ENCODE measurements at regions not wholly inside any gene's neighbourhood (a gene's known extent, or its start where the extent isn't known, plus 50 kb on each side); places are given as distances from the start of the nearest gene placed in this dataset.
A peak's percentile ranks its signal among the peaks of the same experiment; 100 is the strongest.
"Not testable (repeated sequence)": the region's sequence is repeated elsewhere in the genome, so short reads cannot be mapped to it uniquely, and the experiment has no call there.

DNA sequence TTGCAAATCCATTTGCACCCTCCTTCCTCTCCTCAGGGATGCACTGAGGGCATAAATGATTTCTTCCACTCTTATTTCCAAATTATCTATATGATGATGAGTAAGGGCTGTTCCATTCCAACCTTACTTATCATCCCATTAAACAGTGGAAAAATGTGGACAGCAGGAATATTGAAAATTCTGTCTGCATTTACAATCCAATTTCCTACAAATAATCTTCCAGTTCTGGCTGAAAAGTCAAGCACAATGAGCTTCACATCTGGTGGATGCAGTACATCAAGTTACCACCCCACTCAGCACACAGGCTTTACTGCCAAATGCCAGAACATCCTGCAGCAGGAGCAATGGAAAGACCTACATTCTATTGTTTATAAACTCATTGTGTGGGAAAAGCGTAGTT, 345.0 kb upstream of the STEAP1 start:
- no peak for DNase-seq (ENCODE audit: low read depth, low spot score)
- in situ Hi-C loops (cut with HindIII; ENCODE audit: low pct_unique_long_range_greater_than_20kb, low sequenced_read_pairs) = no loop called here

DNA sequence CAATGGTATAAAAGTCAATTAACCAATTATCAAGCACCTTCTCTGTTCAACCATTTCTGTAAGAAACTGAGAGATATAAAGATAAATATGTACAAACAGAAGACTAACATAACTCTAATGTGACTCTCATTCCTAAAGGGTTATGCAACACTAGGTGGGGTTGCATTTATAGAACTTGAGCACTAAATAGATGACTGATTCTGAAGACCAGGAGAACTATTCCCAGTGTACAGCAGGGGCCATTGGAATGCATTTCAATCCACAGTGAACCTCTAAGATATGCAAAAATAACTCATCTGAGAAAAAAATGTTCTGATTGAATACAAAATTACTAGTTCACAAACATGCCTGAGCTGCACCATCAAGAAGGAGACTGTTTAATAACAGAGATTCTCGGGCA, 341.2 kb upstream of the STEAP1 start:
- in situ Hi-C loops (cut with HindIII; ENCODE audit: low pct_unique_long_range_greater_than_20kb, low sequenced_read_pairs) = no loop called here
- no peak for DNase-seq (ENCODE audit: low read depth, low spot score)

GRCh38 chr7:89826121-89826520, 328.1 kb upstream of the STEAP1 start:
- DNase-seq (ENCODE audit: low read depth, low spot score) = no peak
- in situ Hi-C loops (cut with HindIII; ENCODE audit: low pct_unique_long_range_greater_than_20kb, low sequenced_read_pairs) = no loop called here

DNA sequence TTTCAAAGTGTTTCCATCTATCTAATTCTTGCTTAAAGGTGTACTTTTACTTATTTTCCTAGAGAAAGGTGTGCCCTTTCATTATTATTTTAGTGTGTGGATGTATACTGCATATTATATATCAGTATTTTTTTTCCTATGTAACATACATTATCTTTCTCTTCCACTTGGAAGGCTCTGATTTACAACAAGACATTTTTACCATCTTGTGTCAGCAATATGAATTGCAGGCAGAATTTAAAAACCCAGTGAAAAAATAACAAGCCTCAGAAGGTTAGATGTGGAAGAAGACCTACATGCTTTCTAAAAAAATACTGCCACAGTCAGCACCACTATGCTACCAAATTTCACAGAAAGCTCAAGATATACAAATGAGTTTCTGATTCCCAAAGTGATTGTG, 327.7 kb upstream of the STEAP1 start:
- no peak for DNase-seq (ENCODE audit: low read depth, low spot score)
- in situ Hi-C loops (cut with HindIII; ENCODE audit: low pct_unique_long_range_greater_than_20kb, low sequenced_read_pairs) = no loop called here

- no peak for DNase-seq (ENCODE audit: low read depth, low spot score)
- in situ Hi-C loops (cut with HindIII; ENCODE audit: low pct_unique_long_range_greater_than_20kb, low sequenced_read_pairs) = no loop called here
Measured at GRCh38 chr7:89837515-89837914, 316.8 kb upstream of the STEAP1 start.

- DNase-seq (ENCODE audit: low read depth, low spot score) = no peak
- in situ Hi-C loops (cut with HindIII; ENCODE audit: low pct_unique_long_range_greater_than_20kb, low sequenced_read_pairs) = no loop called here
Measured at GRCh38 chr7:89839329-89839728, 314.9 kb upstream of the STEAP1 start.

- no peak for DNase-seq (ENCODE audit: low read depth, low spot score)
- in situ Hi-C loops (cut with HindIII; ENCODE audit: low pct_unique_long_range_greater_than_20kb, low sequenced_read_pairs) = no loop called here
Measured at GRCh38 chr7:89845952-89846351, 308.3 kb upstream of the STEAP1 start.

DNA sequence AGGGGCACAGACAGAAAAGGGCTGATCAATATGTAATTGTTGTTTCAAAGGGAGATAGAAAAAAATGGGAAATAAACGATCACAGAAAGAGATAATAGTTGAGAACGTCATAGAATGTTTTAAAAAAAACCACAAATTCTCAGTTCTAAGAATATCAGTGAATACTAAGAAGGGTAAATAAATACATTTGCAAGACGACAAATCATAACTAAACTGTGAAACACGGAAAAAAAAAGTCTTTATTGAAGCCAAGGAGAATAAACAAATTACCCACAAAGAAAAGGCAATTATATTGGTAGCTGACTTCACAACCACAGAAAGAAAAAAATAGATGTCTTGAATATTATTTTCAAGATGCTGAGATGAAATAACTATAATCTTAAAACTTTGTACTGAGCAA, 305.2 kb upstream of the STEAP1 start:
- in situ Hi-C loops (cut with HindIII; ENCODE audit: low pct_unique_long_range_greater_than_20kb, low sequenced_read_pairs) = no loop called here
- no peak for DNase-seq (ENCODE audit: low read depth, low spot score)

- in situ Hi-C loops (cut with HindIII; ENCODE audit: low pct_unique_long_range_greater_than_20kb, low sequenced_read_pairs); DNase-seq (ENCODE audit: low read depth, low spot score): not testable (repeated sequence)
Measured at GRCh38 chr7:89857053-89857452, 297.2 kb upstream of the STEAP1 start.

GRCh38 chr7:89857767-89858166, 296.5 kb upstream of the STEAP1 start:
- DNase-seq (ENCODE audit: low read depth, low spot score) = no peak
- in situ Hi-C loops (cut with HindIII; ENCODE audit: low pct_unique_long_range_greater_than_20kb, low sequenced_read_pairs) = no loop called here

- in situ Hi-C loops (cut with HindIII; ENCODE audit: low pct_unique_long_range_greater_than_20kb, low sequenced_read_pairs) = no loop called here
- DNase-seq (ENCODE audit: low read depth, low spot score) = peak; percentile 25
Measured at GRCh38 chr7:89887489-89887888, 266.8 kb upstream of the STEAP1 start.

DNA sequence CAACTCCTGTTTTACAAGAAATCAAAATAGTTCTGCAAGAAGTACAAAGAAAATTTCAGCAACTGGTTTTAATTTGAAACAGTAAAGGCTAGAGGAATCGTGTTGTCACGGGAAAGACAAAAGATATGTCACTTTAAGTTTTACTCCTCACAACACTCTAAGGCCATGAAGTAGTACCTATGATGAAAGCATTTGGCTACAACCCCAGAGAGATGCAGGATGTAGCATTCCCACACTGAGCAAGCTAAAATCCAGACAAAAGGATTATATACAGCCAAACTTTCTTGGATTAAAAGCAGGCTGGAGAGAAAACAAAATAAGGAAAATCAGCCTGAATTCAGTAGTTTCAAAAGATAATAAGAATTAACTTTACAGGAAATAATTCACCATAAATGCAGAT, 245.5 kb upstream of the STEAP1 start:
- DNase-seq (ENCODE audit: low read depth, low spot score) = no peak
- in situ Hi-C loops (cut with HindIII; ENCODE audit: low pct_unique_long_range_greater_than_20kb, low sequenced_read_pairs) = no loop called here

GRCh38 chr7:89914711-89915110, 239.6 kb upstream of the STEAP1 start:
- DNase-seq (ENCODE audit: low read depth, low spot score) = no peak
- in situ Hi-C loops (cut with HindIII; ENCODE audit: low pct_unique_long_range_greater_than_20kb, low sequenced_read_pairs) = no loop called here

DNA sequence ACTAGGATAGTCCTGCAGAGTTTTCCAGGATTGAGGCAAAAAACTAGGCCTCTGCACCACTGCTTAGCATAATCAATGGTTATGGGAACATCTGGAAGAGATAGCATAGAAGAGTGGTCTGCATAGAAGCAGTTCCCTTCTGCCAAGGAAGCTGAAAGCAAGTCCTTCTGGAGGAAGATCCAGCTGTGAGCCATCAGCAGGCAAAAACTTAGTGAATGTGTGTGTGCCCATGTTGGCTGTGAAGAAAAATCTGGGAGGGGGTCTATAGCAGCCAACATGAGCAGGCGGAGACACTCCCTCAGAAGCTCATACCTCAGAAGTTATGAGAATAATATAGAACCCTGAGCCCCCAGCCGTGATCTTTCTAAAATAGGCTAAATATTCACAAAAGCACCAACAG, 228.1 kb upstream of the STEAP1 start:
- no peak for DNase-seq (ENCODE audit: low read depth, low spot score)
- in situ Hi-C loops (cut with HindIII; ENCODE audit: low pct_unique_long_range_greater_than_20kb, low sequenced_read_pairs) = no loop called here

GRCh38 chr7:89926701-89927100, 227.6 kb upstream of the STEAP1 start:
- DNase-seq (ENCODE audit: low read depth, low spot score) = no peak
- in situ Hi-C loops (cut with HindIII; ENCODE audit: low pct_unique_long_range_greater_than_20kb, low sequenced_read_pairs) = no loop called here

DNA sequence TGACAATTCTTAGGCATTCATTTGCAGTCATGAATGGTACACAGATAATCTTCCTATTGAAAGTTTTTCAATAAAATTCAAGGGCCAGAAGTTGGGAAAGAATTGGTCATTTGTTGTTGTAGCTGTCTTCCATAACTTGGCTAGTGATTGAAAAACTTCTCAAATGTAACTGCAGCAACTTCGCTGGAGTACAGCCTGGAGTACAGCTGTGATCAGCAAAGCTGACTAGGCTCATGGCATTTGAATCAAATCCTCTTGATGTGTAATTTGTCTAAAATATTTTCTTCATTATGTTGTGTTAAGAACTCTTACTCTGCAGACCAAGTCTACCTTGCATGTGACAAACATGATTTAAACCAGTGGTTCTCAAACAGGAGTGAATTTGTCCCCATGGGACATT, 226.5 kb upstream of the STEAP1 start:
- no peak for DNase-seq (ENCODE audit: low read depth, low spot score)
- in situ Hi-C loops (cut with HindIII; ENCODE audit: low pct_unique_long_range_greater_than_20kb, low sequenced_read_pairs) = no loop called here

DNA sequence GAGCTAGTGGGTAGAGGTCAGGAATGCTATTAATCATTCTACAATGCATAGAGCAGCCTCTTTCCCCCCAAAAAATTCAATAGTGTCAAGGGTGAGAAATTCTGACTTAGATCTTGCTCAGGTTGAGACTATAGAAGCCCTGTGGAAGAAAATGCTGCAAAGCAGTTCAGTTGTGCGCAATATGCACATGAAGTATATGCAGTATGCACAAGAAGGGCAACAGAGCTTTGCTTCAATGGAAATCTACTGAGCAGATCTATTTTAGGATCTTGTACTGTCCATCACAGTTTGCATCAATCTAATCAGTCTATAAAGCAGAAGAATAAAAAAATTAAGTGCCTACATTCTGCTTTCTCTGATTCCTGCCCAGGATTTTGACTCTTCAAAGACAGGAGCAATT, 225.8 kb upstream of the STEAP1 start:
- no peak for DNase-seq (ENCODE audit: low read depth, low spot score)
- in situ Hi-C loops (cut with HindIII; ENCODE audit: low pct_unique_long_range_greater_than_20kb, low sequenced_read_pairs) = no loop called here

DNA sequence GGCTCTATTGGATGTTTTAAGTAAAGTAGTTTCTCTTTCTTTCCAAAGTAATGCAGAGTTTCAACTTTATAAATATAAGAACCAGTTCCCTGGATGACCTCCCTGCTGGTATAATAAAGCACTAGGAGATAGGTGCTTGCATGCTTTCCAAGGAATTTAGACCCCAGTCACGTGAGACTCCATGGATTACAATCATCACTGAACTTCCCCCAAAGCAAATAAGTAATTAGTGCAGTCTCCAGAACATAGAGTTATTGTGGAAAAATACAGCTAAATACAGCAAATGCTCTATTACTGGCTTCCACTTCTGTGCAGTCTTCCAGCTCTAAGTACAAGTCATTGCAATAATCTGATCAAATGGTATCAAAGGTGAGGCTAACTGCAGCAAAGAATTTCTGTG, 220.2 kb upstream of the STEAP1 start:
- DNase-seq (ENCODE audit: low read depth, low spot score) = no peak
- in situ Hi-C loops (cut with HindIII; ENCODE audit: low pct_unique_long_range_greater_than_20kb, low sequenced_read_pairs) = no loop called here

- in situ Hi-C loops (cut with HindIII; ENCODE audit: low pct_unique_long_range_greater_than_20kb, low sequenced_read_pairs) = no loop called here
- DNase-seq (ENCODE audit: low read depth, low spot score) = no peak
Measured at GRCh38 chr7:89943525-89944050, 210.7 kb upstream of the STEAP1 start.

DNA sequence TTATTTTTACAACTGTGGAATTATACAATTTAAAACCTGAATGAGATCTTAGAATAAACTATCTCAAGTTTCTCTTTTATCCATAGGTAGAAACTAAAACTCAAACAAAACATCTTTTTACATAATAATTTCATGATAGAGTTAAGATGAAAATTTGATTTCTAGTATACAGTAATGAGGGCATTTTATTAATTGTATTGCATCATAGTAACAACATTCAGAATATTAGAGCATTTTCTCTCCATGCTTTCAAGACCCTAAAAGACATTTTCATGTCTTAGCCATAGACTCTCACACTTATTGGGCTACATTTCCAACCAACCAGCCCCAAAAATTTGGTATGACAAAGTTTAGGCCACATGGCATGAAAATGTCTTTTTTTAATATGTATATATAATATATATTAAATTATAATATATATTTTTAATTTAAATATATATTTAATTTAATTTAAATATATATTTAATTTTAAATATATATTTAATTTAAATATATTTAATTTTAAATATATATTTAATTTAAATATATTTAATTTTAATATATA, 195.7 kb upstream of the STEAP1 start:
- DNase-seq (ENCODE audit: low read depth, low spot score) = no peak
- in situ Hi-C loops (cut with HindIII; ENCODE audit: low pct_unique_long_range_greater_than_20kb, low sequenced_read_pairs) = no loop called here

All from SK-MEL-5 (cell line).